HepG2 (cell line): ENCODE measurements at regions not wholly inside any gene's neighbourhood (a gene's known extent, or its start where the extent isn't known, plus 50 kb on each side); places are given as distances from the start of the nearest gene placed in this dataset.

Experiments
- CCDC6 ChIP-seq: sonication (generic); formaldehyde crosslinking; IDR thresholded peaks from 2 replicates; pipeline ENCODE4 v1.8.1; 2022; ENCODE audit warnings: mild to moderate bottlenecking, missing genetic modification reagents, moderate library complexity
- CENPT ChIP-seq: sonication (generic); formaldehyde crosslinking; IDR thresholded peaks from 2 replicates; pipeline ENCODE4 v1.8.0; 2022; ENCODE audit warnings: low read depth, mild to moderate bottlenecking, moderate library complexity, missing genetic modification reagents
- KDM5B ChIP-seq: sonication (generic); formaldehyde crosslinking; IDR thresholded peaks from 2 replicates; pipeline ENCODE4 v1.4.0; 2020; ENCODE audit warnings: missing genetic modification reagents, mild to moderate bottlenecking, borderline replicate concordance
- NR3C1 ChIP-seq: sonication (generic); formaldehyde crosslinking; IDR thresholded peaks from 2 replicates; pipeline ENCODE4 v1.4.0; 2020; ENCODE audit warnings: missing genetic modification reagents
- PHF20 ChIP-seq: sonication (generic); formaldehyde crosslinking; IDR thresholded peaks from 2 replicates; pipeline ENCODE4 v1.5.0; 2020; ENCODE audit warnings: mild to moderate bottlenecking, missing genetic modification reagents
- SALL2 ChIP-seq: sonication (generic); formaldehyde crosslinking; IDR thresholded peaks from 2 replicates; pipeline ENCODE4 v1.8.1; 2023; ENCODE audit warnings: mild to moderate bottlenecking, missing genetic modification reagents, inconsistent platforms
- SRSF4 ChIP-seq: fragments of 200-400 bp; formaldehyde crosslinking; IDR thresholded peaks from one replicate; pipeline ENCODE4 v1.6.1; 2018; ENCODE audit warnings: mild to moderate bottlenecking, low read depth, low read length, moderate library complexity; ENCODE audit not compliant: poor library complexity, severe bottlenecking
- TCF12 ChIP-seq, 2 experiments: fragments of 450-650 bp in 1 of 2; sonication (generic) in 1 of 2; formaldehyde crosslinking in 1 of 2; IDR thresholded peaks; 2 replicates each; pipeline versions ENCODE4 v1.6.1 to v1.8.0; 2017 to 2022; ENCODE audit warnings: antibody characterized with exemption in 1 of 2, mild to moderate bottlenecking in 1 of 2, missing genetic modification reagents in 1 of 2, moderate library complexity in 1 of 2
- ZBTB1 ChIP-seq: sonication (generic); formaldehyde crosslinking; IDR thresholded peaks from 2 replicates; pipeline ENCODE4 v1.4.0; 2020; ENCODE audit warnings: missing genetic modification reagents, borderline replicate concordance
- ZFP62 ChIP-seq: sonication (generic); formaldehyde crosslinking; IDR thresholded peaks from 2 replicates; pipeline ENCODE4 v1.4.0; 2020; ENCODE audit warnings: missing genetic modification reagents
- ZNF274 ChIP-seq: sonication (generic); formaldehyde crosslinking; IDR thresholded peaks from 2 replicates; pipeline ENCODE4 v1.5.1; 2020; ENCODE audit warnings: mild to moderate bottlenecking, missing genetic modification reagents
- ZNF296 ChIP-seq: sonication (generic); formaldehyde crosslinking; conservative IDR thresholded peaks from 2 replicates; pipeline ENCODE4 v1.5.0; 2020; ENCODE audit warnings: mild to moderate bottlenecking, missing genetic modification reagents
- ZNF354B ChIP-seq: sonication (generic); formaldehyde crosslinking; IDR thresholded peaks from 2 replicates; pipeline ENCODE4 v1.8.0; 2022; ENCODE audit warnings: mild to moderate bottlenecking, missing genetic modification reagents
- ZNF510 ChIP-seq: sonication (generic); formaldehyde crosslinking; IDR thresholded peaks from 2 replicates; pipeline ENCODE4 v1.4.0; 2020; ENCODE audit warnings: low read depth, mild to moderate bottlenecking, missing genetic modification reagents
- ZNF557 ChIP-seq: sonication (generic); formaldehyde crosslinking; IDR thresholded peaks from 2 replicates; pipeline ENCODE4 v1.4.0; 2020; ENCODE audit warnings: missing genetic modification reagents
- ZNF619 ChIP-seq: sonication (generic); formaldehyde crosslinking; IDR thresholded peaks from 2 replicates; pipeline ENCODE4 v1.4.0; 2020; ENCODE audit warnings: mild to moderate bottlenecking, missing genetic modification reagents
- ZSCAN12 ChIP-seq: sonication (generic); formaldehyde crosslinking; IDR thresholded peaks from 2 replicates; pipeline ENCODE4 v1.9.0; 2021; ENCODE audit warnings: mild to moderate bottlenecking, missing genetic modification reagents
- TF ChIP-seq, protein P1 (sequence below): sonication (generic); formaldehyde crosslinking; IDR thresholded peaks from 2 replicates; pipeline ENCODE4 v1.4.0; 2020; ENCODE audit warnings: missing genetic modification reagents
- TF ChIP-seq, protein P2 (sequence below): IDR thresholded peaks from 2 replicates; pipeline ENCODE4 v1.6.1; 2018; ENCODE audit warnings: missing genetic modification reagents, mild to moderate bottlenecking, missing compliant biosample characterization
- TF ChIP-seq, protein P3 (sequence below): sonication (generic); formaldehyde crosslinking; IDR thresholded peaks from 2 replicates; pipeline ENCODE4 v1.4.0; 2020; ENCODE audit warnings: missing genetic modification reagents; ENCODE audit errors: not compliant biosample characterization
- TF ChIP-seq, protein P4 (sequence below): sonication (generic); formaldehyde crosslinking; IDR thresholded peaks from 2 replicates; pipeline ENCODE4 v1.9.0; 2021; ENCODE audit warnings: missing genetic modification reagents, mild to moderate bottlenecking, borderline replicate concordance
- TF ChIP-seq, protein P5 (sequence below): IDR thresholded peaks from 2 replicates; pipeline ENCODE4 v1.6.1; 2016; ENCODE audit warnings: missing biosample characterization, missing genetic modification reagents, low read depth

DNA sequence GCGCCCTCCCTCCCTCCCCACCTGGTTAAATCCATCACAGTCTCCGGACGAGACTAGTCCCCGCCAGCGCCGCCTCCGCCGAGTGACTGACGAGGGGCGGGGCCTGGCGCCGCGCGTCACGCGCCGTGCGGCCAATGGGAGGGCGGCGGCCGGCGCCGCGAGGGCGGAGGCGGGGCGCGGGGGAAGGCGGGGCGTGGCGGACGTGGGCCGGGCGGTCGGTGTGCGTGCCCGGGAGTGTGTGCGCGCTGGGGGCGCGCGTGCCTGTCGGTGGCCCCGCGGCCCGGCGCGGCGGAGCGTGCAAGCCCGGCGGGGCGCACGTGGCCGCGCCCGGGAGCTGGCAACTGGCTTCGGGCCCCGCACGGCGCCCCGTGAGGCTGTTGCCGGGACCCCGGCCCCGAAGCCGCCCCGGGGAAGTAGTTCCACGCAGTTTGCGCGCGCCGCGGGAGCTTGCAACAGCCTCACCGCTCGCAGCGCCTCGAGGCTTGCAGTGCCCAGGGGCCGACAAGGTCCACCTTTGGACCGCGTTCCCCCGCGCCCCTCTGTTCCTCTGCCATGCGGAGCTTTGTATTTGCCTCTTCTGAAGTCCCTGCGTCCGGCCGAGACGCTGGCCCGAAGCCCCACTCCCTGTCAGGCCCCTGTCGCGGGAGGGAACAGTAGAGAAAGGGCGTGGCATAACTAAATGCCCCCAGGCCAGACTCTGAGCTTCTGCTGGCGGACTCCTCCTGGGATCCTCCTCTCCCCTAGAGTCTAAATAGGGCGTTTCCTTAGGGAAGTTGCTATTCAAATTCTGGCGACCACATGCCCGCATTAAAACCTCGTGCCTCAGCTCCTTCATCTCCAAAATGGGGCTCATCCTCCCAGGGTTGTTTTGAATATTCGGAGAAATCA is 400.9 kb downstream of the SHQ1 start (continued):
- TF ChIP-seq, protein P1, sequence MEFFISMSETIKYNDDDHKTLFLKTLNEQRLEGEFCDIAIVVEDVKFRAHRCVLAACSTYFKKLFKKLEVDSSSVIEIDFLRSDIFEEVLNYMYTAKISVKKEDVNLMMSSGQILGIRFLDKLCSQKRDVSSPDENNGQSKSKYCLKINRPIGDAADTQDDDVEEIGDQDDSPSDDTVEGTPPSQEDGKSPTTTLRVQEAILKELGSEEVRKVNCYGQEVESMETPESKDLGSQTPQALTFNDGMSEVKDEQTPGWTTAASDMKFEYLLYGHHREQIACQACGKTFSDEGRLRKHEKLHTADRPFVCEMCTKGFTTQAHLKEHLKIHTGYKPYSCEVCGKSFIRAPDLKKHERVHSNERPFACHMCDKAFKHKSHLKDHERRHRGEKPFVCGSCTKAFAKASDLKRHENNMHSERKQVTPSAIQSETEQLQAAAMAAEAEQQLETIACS (CRISPR knock-in tag), result peak; percentile 83
- TF ChIP-seq SALL2 (CRISPR knock-in tag) (0 out of 2 replicates have a peak, but pooled peaks have one; percentile 48), ZNF354B (no peak), ZBTB1 (no peak), KDM5B (CRISPR knock-in tag) (peak; percentile 75), PHF20 (no peak), ZNF296 (no peak), ZNF274 (CRISPR knock-in tag) (0 out of 2 replicates have a peak, but pooled peaks have one; percentile 21), CENPT (CRISPR knock-in tag) (no peak), ZSCAN12 (no peak), ZNF619 (no peak), ZFP62 (CRISPR knock-in tag) (no peak), ZNF557 (CRISPR knock-in tag) (no peak), NR3C1 (CRISPR knock-in tag) (no peak), ZNF510 (CRISPR knock-in tag) (no peak; the same call in 1 of the 2 replicates), TCF12 (IDR thresholded peaks at IDR 0.05) (no peak), TCF12 (CRISPR knock-in tag; IDR thresholded peaks at IDR 0.05) (no peak), SRSF4 (no peak), CCDC6 (peak; percentile 73; the same call in 1 of the 2 replicates)
- TF ChIP-seq, protein P2, sequence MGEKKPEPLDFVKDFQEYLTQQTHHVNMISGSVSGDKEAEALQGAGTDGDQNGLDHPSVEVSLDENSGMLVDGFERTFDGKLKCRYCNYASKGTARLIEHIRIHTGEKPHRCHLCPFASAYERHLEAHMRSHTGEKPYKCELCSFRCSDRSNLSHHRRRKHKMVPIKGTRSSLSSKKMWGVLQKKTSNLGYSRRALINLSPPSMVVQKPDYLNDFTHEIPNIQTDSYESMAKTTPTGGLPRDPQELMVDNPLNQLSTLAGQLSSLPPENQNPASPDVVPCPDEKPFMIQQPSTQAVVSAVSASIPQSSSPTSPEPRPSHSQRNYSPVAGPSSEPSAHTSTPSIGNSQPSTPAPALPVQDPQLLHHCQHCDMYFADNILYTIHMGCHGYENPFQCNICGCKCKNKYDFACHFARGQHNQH (CRISPR knock-in tag), result no peak
- TF ChIP-seq, protein P3, sequence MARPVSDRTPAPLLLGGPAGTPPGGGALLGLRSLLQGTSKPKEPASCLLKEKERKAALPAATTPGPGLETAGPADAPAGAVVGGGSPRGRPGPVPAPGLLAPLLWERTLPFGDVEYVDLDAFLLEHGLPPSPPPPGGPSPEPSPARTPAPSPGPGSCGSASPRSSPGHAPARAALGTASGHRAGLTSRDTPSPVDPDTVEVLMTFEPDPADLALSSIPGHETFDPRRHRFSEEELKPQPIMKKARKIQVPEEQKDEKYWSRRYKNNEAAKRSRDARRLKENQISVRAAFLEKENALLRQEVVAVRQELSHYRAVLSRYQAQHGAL (CRISPR knock-in tag), result no peak
- TF ChIP-seq, protein P4, sequence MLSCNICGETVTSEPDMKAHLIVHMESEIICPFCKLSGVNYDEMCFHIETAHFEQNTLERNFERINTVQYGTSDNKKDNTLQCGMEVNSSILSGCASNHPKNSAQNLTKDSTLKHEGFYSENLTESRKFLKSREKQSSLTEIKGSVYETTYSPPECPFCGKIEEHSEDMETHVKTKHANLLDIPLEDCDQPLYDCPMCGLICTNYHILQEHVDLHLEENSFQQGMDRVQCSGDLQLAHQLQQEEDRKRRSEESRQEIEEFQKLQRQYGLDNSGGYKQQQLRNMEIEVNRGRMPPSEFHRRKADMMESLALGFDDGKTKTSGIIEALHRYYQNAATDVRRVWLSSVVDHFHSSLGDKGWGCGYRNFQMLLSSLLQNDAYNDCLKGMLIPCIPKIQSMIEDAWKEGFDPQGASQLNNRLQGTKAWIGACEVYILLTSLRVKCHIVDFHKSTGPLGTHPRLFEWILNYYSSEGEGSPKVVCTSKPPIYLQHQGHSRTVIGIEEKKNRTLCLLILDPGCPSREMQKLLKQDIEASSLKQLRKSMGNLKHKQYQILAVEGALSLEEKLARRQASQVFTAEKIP (CRISPR knock-in tag), result no peak
- TF ChIP-seq, protein P5, sequence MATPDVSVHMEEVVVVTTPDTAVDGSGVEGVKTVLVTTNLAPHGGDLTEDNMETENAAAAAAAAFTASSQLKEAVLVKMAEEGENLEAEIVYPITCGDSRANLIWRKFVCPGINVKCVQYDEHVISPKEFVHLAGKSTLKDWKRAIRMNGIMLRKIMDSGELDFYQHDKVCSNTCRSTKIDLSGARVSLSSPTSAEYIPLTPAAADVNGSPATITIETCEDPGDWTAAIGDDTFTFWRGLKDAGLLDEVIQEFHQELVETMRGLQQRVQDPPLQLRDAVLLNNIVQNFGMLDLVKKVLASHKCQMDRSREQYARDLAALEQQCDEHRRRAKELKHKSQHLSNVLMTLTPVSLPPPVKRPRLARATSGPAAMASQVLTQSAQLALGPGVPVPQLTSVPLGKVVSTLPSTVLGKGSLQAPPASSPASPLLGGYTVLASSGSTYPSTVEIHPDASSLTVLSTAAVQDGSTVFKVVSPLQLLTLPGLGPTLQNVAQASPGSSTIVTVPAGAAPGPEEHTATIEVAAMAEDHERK (CRISPR knock-in tag), result no peak
